NCI-H774 (cell line): ENCODE measurements at regions not wholly inside any gene's neighbourhood (a gene's known extent, or its start where the extent isn't known, plus 50 kb on each side); places are given as distances from the start of the nearest gene placed in this dataset.

Experiments
- DNase-seq: peaks from one replicate; lab custom pipeline; 2025; lab: John Stamatoyannopoulos, UW

DNA sequence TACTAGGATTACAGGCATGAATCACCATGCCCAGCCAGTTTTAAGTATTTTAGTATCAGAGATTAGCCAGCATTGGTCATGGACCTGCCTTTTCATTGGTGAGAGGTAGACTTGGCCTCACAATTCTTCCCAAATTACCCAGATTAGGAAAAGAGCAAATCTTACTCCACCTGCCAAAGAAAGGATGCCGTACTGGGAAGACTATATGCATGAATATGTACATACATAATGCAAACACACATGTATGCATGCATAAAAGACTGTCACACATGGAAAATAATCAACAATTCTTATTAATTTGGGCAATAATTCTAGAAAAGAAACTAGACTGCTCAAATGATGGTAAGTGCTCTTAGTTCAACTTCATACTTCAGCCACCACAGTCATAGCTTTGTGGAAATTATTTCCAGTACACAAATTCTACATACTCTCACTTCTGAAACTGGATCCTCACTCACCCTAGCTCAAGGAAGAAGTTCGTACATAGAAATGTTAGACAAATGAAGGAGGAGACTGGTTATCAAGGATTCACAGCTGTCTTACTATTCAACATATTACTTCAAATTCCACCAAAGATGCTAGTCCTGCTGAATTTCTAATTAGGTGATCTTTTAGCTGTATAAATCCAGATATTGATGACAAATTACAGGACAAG lies 73.7 kb downstream of the MINAR2 start:
- DNase-seq: no peak

DNA sequence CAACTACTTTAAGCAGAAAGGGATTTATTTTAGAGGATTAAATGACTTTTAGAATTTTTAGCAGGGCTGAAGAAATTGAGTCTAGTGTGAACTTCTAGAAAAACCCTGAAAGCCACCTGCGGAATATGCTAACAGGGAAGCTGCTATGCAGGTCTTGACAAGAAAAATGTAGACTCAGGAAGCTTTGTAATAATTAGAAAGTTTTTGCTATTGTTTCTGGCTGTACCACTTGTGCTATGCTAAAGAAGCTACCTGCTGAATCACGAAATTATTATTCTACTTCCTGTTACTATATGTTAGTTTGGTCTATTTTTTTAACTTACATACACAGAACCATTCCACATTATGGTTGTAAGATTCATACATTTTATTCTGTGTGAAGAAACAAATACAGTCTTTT lies 74.0 kb upstream of the CHSY3 start:
- DNase-seq: no peak

GRCh38 chr5:129836321-129836720 lies 67.9 kb upstream of the CHSY3 start:
- DNase-seq: no peak

DNA sequence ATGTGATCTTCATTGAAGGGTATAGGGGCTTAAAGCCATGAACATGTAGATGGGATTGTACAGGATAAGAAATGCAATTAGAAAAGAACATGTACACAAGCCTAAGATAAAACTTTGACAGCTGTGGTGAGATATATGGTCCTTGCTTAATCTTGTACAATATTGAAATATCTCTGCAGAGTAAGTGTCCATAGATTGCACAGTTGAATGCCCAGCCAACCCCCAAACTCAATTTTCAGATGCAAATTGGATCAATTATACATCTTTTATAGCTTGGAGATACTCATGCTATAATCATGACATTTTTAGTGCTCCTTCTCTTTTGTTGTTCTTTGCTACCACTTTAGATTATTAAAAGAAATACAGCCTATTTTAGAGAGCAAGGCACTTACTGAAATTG lies 59.5 kb upstream of the CHSY3 start:
- no peak for DNase-seq

DNA sequence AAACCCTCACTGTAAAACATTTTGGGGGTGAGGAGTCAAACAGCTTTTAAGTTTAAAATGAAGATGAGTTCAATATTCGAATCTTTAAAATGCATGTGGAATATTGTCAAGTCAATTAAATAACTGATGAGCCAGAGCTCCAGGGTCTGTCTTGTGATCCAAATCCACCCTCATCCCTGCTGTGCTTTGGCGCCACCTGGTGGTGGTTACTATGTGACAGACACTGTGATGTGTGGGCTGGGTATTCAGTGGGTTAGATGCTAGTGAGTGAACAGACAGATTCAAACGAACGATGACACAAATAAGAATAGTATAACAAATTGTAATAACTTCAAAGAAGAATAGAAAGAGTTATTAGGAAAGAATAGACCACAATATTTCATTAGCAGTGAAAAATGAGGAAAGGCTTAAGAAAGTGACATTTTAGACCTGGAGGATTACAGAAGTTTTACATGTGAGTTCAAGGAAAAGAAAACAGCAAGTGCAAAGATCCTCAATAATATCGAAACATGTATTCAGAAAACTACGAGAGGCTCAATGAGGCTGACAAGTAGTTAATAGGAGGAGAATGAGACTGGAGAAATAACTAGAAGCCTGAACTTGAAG lies 51.4 kb upstream of the CHSY3 start:
- DNase-seq: peak; percentile 38

GRCh38 chr5:129853588-129853987 lies 50.7 kb upstream of the CHSY3 start:
- no peak for DNase-seq
